ENCODE measurements at regions not wholly inside any gene's neighbourhood (a gene's known extent, or its start where the extent isn't known, plus 50 kb on each side); places are given as distances from the start of the nearest gene placed in this dataset.

- no peak for DNase-seq
Observed at GRCh38 chr1:43065191-43065590, 106.5 kb upstream of the SLC2A1 start.

- no peak for DNase-seq
Observed at GRCh38 chr1:43063394-43064219, 104.9 kb upstream of the SLC2A1 start.

GRCh38 chr1:43062527-43063095 lies 103.9 kb upstream of the SLC2A1 start:
- no peak for DNase-seq

GRCh38 chr1:43061757-43062156 lies 103.1 kb upstream of the SLC2A1 start:
- DNase-seq: no peak

GRCh38 chr1:43059640-43060574 lies 101.2 kb upstream of the SLC2A1 start:
- no peak for DNase-seq

- DNase-seq: no peak
Observed at GRCh38 chr1:43058545-43059360, 100.1 kb upstream of the SLC2A1 start.

- DNase-seq: no peak
Observed at GRCh38 chr1:43058056-43058455, 99.4 kb upstream of the SLC2A1 start.

GRCh38 chr1:43057567-43057966 lies 98.9 kb upstream of the SLC2A1 start:
- no peak for DNase-seq

- no peak for DNase-seq
Observed at GRCh38 chr1:43056981-43057391, 98.3 kb upstream of the SLC2A1 start.

GRCh38 chr1:43056460-43056859 lies 97.8 kb upstream of the SLC2A1 start:
- DNase-seq: no peak

- no peak for DNase-seq
Observed at GRCh38 chr1:43054961-43055360, 96.3 kb upstream of the SLC2A1 start.

GRCh38 chr1:43052786-43053439 lies 94.2 kb upstream of the SLC2A1 start:
- DNase-seq: no peak

GRCh38 chr1:43052322-43052721 lies 93.7 kb upstream of the SLC2A1 start:
- no peak for DNase-seq

- DNase-seq: no peak
Observed at GRCh38 chr1:43049481-43049880, 90.8 kb upstream of the SLC2A1 start.

GRCh38 chr1:43048601-43049011 lies 89.9 kb upstream of the SLC2A1 start:
- no peak for DNase-seq

GRCh38 chr1:43047135-43047534 lies 88.5 kb upstream of the SLC2A1 start:
- no peak for DNase-seq

- no peak for DNase-seq
Observed at GRCh38 chr1:43044572-43045361, 86.1 kb upstream of the SLC2A1 start.

- no peak for DNase-seq
Observed at GRCh38 chr1:43043695-43044094, 85.0 kb upstream of the SLC2A1 start.

- DNase-seq: no peak
Observed at GRCh38 chr1:43042773-43043457, 84.2 kb upstream of the SLC2A1 start.

GRCh38 chr1:43042127-43042526 lies 83.5 kb upstream of the SLC2A1 start:
- DNase-seq: no peak

GRCh38 chr1:43041591-43041990 lies 82.9 kb upstream of the SLC2A1 start:
- DNase-seq: no peak
